Activated T-helper 9 cell treated with anti-CD3 and anti-CD28 coated beads, Interleukin-2, amount 50 U/mL, for 16 hours (primary cell): ENCODE measurements at regions not wholly inside any gene's neighbourhood (a gene's known extent, or its start where the extent isn't known, plus 50 kb on each side); places are given as distances from the start of the nearest gene placed in this dataset.

ENCODE experiments used
- DNase-seq: peaks from one replicate; pipeline ENCODE4 v3.0.0-alpha.2; 2020; ENCODE audit warnings: low read depth

GRCh38 chr12:92226071-92226661 is 80.5 kb upstream of the BTG1 start:
- DNase-seq: no peak

GRCh38 chr12:92224685-92225331 is 79.2 kb upstream of the BTG1 start:
- DNase-seq: no peak

DNA sequence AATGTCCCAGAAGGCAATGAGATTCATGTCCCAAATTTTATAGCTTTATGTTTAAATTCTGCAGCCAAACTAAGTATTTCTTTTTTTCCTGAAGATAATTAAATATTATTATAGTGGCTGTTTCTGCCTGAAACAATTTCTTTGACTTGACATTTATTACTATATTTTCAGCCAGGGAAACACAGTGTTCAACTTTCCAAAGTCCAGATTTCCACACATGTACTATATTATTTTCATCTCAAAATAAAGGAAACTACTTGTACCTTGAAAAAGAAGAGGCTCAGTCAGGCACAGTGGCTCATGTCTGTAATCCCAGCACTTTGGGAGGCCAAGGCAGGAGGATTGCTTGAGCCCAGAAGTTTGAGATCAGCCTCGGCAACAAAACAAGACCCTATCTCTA is 77.8 kb upstream of the BTG1 start:
- no peak for DNase-seq

GRCh38 chr12:92221656-92222315 is 76.1 kb upstream of the BTG1 start:
- no peak for DNase-seq

DNA sequence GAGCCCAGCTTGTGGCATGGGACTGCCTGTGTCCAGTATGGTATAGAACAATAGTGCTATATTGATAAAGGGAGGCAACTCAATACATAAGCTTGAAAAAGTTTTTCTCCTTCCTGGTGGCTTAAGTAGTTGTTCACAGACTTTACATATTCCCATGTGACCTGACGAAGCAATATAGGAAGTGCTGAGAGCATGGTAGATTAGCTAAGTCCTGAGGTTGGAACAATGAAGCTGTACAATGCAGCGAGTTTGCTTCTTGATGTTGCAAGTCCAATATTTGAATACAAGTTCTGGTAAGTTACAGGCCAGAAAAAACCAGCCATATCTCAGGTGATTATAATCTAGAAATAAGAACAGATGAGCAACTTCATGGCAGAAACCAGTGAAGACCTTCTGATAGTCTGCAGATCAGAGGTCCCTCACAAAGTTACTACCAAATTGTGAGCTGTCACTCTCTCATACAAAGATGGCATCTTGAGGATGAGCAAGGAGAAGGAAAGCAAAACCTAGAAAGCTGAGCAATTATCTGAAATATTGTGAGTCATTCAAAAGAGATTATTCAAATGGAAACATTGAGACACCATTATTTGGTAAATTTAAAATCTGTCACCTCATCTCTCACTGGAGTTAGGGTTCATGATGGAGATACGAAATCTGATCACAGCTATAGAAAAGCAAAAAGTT is 72.9 kb upstream of the BTG1 start:
- no peak for DNase-seq

DNA sequence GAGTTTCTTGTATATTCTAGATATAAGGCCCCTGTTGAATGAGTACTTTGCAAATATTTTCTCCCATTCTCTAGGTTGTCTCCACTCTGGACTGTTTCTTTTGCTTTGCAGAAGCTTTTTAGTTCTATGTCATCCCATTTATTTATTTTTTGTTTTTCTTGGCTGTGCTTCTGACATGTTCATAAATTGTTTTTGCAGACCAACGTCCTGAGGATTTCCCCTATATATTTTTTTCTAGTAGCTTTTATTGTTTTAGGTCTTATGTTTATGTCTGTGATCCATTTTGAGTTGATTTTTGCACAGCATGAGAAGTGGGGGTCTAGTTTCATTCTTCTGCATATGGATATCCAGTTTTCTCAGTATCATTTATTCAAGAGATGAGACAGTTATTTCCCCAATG is 70.4 kb upstream of the BTG1 start:
- DNase-seq: no peak

DNA sequence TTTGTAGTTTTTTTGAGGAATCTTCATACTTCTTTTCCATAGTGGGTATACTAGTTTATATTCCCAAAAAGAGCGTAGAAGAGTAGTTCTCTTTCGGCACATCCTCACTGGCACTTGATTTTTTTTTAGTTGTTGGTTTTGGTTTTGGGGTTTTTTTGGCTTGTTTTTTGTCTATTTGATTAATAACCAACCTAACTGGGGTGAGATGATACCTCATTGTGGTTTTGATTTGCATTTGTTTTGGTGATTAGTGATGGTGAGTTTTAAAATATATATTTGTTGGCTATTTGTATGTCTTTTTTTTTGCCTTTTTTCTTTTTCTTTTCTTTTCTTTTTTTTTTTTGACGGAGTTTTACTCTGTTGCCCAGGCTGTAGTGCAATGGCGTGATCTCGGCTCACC is 69.7 kb upstream of the BTG1 start:
- no peak for DNase-seq

GRCh38 chr12:92213166-92213565 is 67.5 kb upstream of the BTG1 start:
- DNase-seq: no peak

DNA sequence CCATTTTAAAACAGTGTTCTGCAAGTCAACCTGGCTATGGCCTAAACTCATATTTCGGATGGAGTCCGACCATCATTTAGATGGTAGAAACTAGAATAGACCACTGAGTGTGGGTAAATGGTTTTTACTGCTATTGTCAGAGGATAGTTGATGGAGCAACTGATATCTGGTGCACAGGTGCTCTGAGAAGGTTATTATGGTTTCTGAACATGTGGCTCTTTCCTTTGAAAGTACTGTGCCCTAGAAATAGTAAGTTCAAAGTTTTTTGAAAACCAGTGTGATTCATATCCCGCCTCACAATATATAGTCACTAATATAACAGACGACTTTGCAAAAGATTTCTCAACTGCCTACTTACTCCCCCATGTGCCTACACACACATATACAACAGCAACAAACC is 64.4 kb upstream of the BTG1 start:
- DNase-seq: no peak

DNA sequence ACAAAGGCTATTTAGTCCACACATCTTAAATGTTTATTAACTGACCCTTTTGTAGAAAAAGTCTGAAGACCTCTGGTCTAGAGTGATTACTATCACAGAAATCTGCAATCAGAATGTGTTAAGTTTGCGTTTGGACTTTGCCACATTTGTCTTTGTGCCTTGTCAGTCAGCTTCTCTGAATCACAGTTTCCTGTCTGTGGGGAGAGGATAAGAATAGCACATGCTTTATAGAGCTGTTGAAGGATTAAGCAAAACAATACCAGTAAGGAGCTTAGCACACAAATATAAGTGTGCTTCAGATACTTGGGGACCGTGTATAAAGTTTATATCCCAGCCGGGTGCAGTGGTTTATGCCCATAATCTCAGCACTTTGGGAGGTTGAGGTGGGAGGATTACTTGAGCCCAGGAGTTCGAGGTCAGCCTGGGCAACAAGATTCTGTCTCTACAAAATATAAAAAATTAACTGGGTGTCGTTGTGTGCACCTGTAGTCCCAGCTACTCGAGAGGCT is 63.0 kb upstream of the BTG1 start:
- DNase-seq: no peak

DNA sequence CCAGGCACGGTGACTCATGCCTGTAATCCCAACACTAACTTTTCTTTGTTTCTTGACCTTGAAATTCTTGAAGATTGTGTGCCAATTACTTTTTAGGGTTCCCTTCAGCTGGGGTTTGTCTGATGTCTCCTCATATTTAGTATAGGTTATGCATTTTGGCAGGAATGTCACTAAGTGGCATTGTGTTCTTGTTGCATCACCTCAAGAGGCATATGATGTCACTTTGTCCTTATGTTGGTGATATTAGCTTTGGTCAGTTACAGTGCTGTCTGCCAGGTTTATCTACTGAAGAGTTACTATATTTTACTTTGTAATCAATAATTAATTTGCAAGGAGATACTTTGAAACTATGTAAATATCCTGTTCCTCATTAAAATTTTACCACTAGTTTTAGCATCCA is 61.0 kb upstream of the BTG1 start:
- DNase-seq: no peak

GRCh38 chr12:92206011-92206410 is 60.4 kb upstream of the BTG1 start:
- no peak for DNase-seq

- DNase-seq: no peak
Observed at GRCh38 chr12:92199819-92200576, 54.4 kb upstream of the BTG1 start.

DNA sequence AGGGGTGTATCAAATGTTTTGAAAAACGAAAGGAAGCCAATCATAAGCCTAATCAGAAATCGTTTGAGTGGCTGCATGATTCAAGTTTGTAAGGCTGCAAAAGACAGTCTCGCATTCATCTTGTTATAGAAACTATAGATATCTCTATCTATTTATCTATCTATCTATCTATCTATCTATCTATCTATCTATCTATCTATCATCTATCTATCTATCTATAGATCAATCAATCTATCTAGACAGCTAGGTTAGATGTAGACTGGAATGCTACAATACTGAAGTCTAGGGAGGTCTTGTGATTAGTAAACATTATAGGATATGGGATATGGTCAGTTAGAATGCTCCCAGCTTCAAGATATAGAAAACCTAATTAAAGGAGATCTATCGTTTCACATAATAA is 52.2 kb upstream of the BTG1 start:
- DNase-seq: no peak

DNA sequence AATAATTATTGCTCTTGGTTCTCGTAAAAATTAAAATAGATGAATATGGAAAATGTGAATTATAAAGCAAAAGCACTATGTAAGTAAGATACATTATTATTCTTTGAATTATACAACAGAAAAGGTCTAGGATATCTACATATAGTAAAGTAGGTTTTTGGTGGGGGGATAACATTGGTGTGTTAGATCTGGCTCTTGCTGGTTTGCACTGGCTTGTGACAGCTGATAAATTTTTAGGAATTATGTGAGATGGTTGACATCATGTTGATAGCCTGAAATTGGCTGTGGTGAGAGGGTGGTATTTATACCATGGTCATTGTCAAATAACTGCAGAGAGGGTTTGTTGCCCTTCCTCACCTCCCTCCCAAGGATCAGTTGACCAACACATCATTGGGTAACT is 50.7 kb upstream of the BTG1 start:
- DNase-seq: no peak
